Endodermal cell (in vitro differentiated cells): ENCODE measurements at regions not wholly inside any gene's neighbourhood (a gene's known extent, or its start where the extent isn't known, plus 50 kb on each side); places are given as distances from the start of the nearest gene placed in this dataset.

Experiments
- DNase-seq: peaks from one replicate; pipeline ENCODE4 v3.0.0-alpha.2; 2017
- H3K27ac ChIP-seq: 2 replicates; pipeline ENCODE4 v1.5.1; 2013; ENCODE audit warnings: mild to moderate bottlenecking, low read depth, low read length, moderate library complexity
- H3K27me3 ChIP-seq: 2 replicates; pipeline ENCODE4 v1.6.1; 2013; ENCODE audit warnings: mild to moderate bottlenecking, low read length, moderate library complexity; ENCODE audit not compliant: insufficient read depth, control insufficient read depth, poor library complexity, severe bottlenecking
- H3K36me3 ChIP-seq: 2 replicates; pipeline ENCODE4 v1.7.0; 2013; ENCODE audit warnings: mild to moderate bottlenecking, low read length, moderate library complexity; ENCODE audit not compliant: control insufficient read depth, insufficient read depth
- H3K4me1 ChIP-seq: one replicate; pipeline ENCODE4 v1.7.0; 2013; ENCODE audit warnings: low read length; ENCODE audit not compliant: control insufficient read depth, insufficient read depth
- H3K4me3 ChIP-seq: 2 replicates; pipeline ENCODE4 v1.5.1; 2013; ENCODE audit warnings: mild to moderate bottlenecking, low read length, moderate library complexity
- H3K9ac ChIP-seq: 2 replicates; pipeline ENCODE4 v1.6.1; 2013; ENCODE audit warnings: mild to moderate bottlenecking, low read length, moderate library complexity; ENCODE audit not compliant: poor library complexity, severe bottlenecking; ENCODE audit errors: extremely low read depth
- H3K9me3 ChIP-seq: 2 replicates; pipeline ENCODE4 v1.6.1; 2013; ENCODE audit warnings: mild to moderate bottlenecking, low read length, moderate library complexity; ENCODE audit not compliant: control insufficient read depth
- H3K27ac Mint-ChIP-seq: 2 replicates; pipeline ENCODE4 v1.8.0; 2020; ENCODE audit warnings: mixed read lengths
- H3K27me3 Mint-ChIP-seq: 2 replicates; pipeline ENCODE4 v1.8.0; 2021; ENCODE audit warnings: mild to moderate bottlenecking, mixed read lengths; ENCODE audit not compliant: insufficient read depth
- H3K36me3 Mint-ChIP-seq: 2 replicates; pipeline ENCODE4 v1.8.0; 2020; ENCODE audit warnings: low read depth, mixed read lengths
- H3K4me1 Mint-ChIP-seq: 2 replicates; pipeline ENCODE4 v1.8.0; 2020; ENCODE audit warnings: mixed read lengths
- H3K4me3 Mint-ChIP-seq: 2 replicates; pipeline ENCODE4 v1.8.0; 2020; ENCODE audit warnings: mild to moderate bottlenecking, moderate library complexity, mixed read lengths
- H3K9me3 Mint-ChIP-seq: 2 replicates; pipeline ENCODE4 v1.8.0; 2020; ENCODE audit warnings: mild to moderate bottlenecking, mixed read lengths
- CTCF ChIP-seq: fragments of 200-600 bp; sonication (generic); conservative IDR thresholded peaks from 2 replicates; pipeline ENCODE4 v1.5.0; 2021; ENCODE audit warnings: antibody characterized with exemption, mild to moderate bottlenecking
- WGBS, 2 experiments: methylation state at CpG; one replicate each; pipeline versions ENCODE4 v1.1.5 to v1.1.7; 2013; ENCODE audit warnings: missing lambda C conversion rate in 2 of 2, mixed read lengths in 1 of 2; ENCODE audit not compliant: insufficient coverage in 1 of 2, insufficient read length in 1 of 2; 5-methylcytosine and 5-hydroxymethylcytosine counted together

- Mint-ChIP-seq H3K9me3 (no peaks in the 10 kb centered on the region), H3K4me1 (peaks cover 5% of the 10 kb centered on the region), H3K36me3 (no peaks in the 10 kb centered on the region), H3K4me3 (no peak overlapping the region), H3K27ac (no peak overlapping the region), H3K27me3 (no peaks in the 10 kb centered on the region)
- Histone ChIP-seq H3K36me3 (no peaks in the 10 kb centered on the region), H3K9me3 (no peaks in the 10 kb centered on the region), H3K27me3 (no peaks in the 10 kb centered on the region), H3K4me1 (no peaks in the 10 kb centered on the region), H3K27ac (no peak overlapping the region), H3K9ac (no peak overlapping the region), H3K4me3 (no peak overlapping the region)
- no peak for DNase-seq
- 95 to 97% methylated on average over 20 of the region's 20 CpGs for WGBS, 2 experiments
- no peak for TF ChIP-seq CTCF
Observed at GRCh38 chr6:166870602-166871208, 85.6 kb downstream of the RNASET2 start.

GRCh38 chr6:166866839-166867637 lies 89.3 kb downstream of the RNASET2 start:
- 94% methylated on average over 16 to 19 of the region's 19 CpGs for WGBS, 2 experiments
- no peak for DNase-seq
- Histone ChIP-seq H3K9ac (no peak overlapping the region), H3K4me3 (no peak overlapping the region), H3K36me3 (no peaks in the 10 kb centered on the region), H3K9me3 (no peaks in the 10 kb centered on the region), H3K4me1 (no peaks in the 10 kb centered on the region), H3K27ac (no peak overlapping the region), H3K27me3 (peaks cover 7% of the 10 kb centered on the region)
- Mint-ChIP-seq H3K27ac (no peak overlapping the region), H3K9me3 (no peaks in the 10 kb centered on the region), H3K4me1 (peaks cover 2% of the 10 kb centered on the region), H3K36me3 (no peaks in the 10 kb centered on the region), H3K27me3 (peaks cover 11% of the 10 kb centered on the region), H3K4me3 (no peak overlapping the region)
- no peak for TF ChIP-seq CTCF

- no peak for DNase-seq
- Mint-ChIP-seq H3K4me1 (peaks cover 4% of the 10 kb centered on the region), H3K27me3 (peaks cover 16% of the 10 kb centered on the region), H3K9me3 (peaks cover 9% of the 10 kb centered on the region), H3K27ac (no peak overlapping the region), H3K36me3 (peaks cover 5% of the 10 kb centered on the region), H3K4me3 (no peak overlapping the region)
- H3K9ac ChIP-seq: no peak overlapping the region
- H3K4me3 ChIP-seq: no peak overlapping the region
- H3K27me3 ChIP-seq: peaks cover 7% of the 10 kb centered on the region
- 60 to 80% methylated on average over 1 of the region's 1 CpG for WGBS, 2 experiments
- H3K4me1 ChIP-seq: no peaks in the 10 kb centered on the region
- no peaks in the 10 kb centered on the region for H3K36me3 ChIP-seq
- no peak overlapping the region for H3K27ac ChIP-seq
- H3K9me3 ChIP-seq: peaks cover 7% of the 10 kb centered on the region
- no peak for TF ChIP-seq CTCF
Observed at GRCh38 chr6:166864333-166864732, 92.0 kb downstream of the RNASET2 start.
